Nephron progenitor cell (in vitro differentiated cells): ENCODE measurements at regions not wholly inside any gene's neighbourhood (a gene's known extent, or its start where the extent isn't known, plus 50 kb on each side); places are given as distances from the start of the nearest gene placed in this dataset.

Source experiments
- DNase-seq: peaks from one replicate; pipeline ENCODE4 v3.0.0; 2021
- H3K27ac Mint-ChIP-seq: 2 replicates; pipeline ENCODE4 v1.8.0; 2021; ENCODE audit warnings: mild to moderate bottlenecking, moderate library complexity, mixed read lengths
- H3K27me3 Mint-ChIP-seq: 2 replicates; pipeline ENCODE4 v1.8.0; 2021; ENCODE audit warnings: mild to moderate bottlenecking, low read depth, mixed read lengths; ENCODE audit not compliant: poor library complexity
- H3K36me3 Mint-ChIP-seq: 2 replicates; pipeline ENCODE4 v1.8.0; 2021; ENCODE audit warnings: low read depth, mixed read lengths
- H3K4me1 Mint-ChIP-seq: 2 replicates; pipeline ENCODE4 v1.8.0; 2021; ENCODE audit warnings: mixed read lengths
- H3K4me3 Mint-ChIP-seq: 2 replicates; pipeline ENCODE4 v1.8.0; 2021; ENCODE audit warnings: mild to moderate bottlenecking, moderate library complexity, mixed read lengths
- H3K9me3 Mint-ChIP-seq: 2 replicates; pipeline ENCODE4 v1.8.0; 2021; ENCODE audit warnings: mild to moderate bottlenecking, moderate library complexity, mixed read lengths
- TF ChIP-seq, protein P1 (sequence below): fragments of 200-600 bp; sonication (generic); IDR thresholded peaks from 2 replicates; pipeline ENCODE4 v1.5.0; 2021; ENCODE audit warnings: antibody characterized with exemption

DNA sequence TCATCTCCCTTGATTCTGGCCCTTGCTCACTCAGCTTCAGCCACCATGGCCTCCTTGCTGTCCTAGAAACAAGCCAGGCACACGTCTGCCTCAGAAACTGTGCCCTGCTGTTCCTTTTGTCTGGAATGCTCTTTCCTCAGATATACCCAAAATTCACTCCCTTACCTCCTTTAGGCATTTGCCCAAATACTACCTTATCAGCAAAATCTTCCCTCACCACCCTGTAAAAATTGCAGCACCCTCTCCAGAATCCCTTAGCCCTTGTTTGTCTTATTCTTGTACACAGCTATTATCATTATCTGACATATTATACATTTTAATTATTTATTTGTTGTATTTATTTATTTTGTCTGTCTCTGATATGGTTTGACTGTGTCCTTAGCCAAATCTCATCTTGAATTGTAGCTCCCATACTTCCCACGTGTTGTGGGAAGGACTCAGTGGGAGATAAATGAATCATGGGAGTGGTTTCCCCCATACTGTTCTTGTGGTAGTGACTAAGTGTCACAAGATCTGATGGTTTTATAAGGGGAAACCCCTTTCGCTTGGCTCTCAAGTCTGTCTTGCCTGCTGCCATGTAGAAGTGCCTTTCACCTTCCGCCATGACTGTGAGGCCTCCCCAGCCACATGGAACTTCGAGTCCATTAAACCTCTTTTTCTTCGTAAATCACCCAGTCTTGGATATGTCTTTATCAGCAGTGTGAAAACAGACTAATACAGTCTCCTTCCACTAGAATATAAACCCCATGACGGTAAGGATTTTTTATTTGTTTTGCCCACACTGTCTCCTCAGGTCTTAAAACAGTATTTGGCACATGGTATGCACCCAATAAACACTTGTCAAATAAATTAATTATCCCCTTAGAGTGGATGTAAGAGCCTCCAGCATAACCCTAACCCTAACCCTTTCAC, 60.0 kb upstream of the STT3B start:
- Mint-ChIP-seq H3K36me3 (no peaks in the 10 kb centered on the region), H3K4me3 (no peak overlapping the region), H3K4me1 (no peaks in the 10 kb centered on the region), H3K27me3 (peaks cover 5% of the 10 kb centered on the region), H3K9me3 (peaks cover 7% of the 10 kb centered on the region), H3K27ac (peak overlapping the region; percentile 1)
- TF ChIP-seq, protein P1, sequence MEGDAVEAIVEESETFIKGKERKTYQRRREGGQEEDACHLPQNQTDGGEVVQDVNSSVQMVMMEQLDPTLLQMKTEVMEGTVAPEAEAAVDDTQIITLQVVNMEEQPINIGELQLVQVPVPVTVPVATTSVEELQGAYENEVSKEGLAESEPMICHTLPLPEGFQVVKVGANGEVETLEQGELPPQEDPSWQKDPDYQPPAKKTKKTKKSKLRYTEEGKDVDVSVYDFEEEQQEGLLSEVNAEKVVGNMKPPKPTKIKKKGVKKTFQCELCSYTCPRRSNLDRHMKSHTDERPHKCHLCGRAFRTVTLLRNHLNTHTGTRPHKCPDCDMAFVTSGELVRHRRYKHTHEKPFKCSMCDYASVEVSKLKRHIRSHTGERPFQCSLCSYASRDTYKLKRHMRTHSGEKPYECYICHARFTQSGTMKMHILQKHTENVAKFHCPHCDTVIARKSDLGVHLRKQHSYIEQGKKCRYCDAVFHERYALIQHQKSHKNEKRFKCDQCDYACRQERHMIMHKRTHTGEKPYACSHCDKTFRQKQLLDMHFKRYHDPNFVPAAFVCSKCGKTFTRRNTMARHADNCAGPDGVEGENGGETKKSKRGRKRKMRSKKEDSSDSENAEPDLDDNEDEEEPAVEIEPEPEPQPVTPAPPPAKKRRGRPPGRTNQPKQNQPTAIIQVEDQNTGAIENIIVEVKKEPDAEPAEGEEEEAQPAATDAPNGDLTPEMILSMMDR: no peak
- DNase-seq: no peak

DNA sequence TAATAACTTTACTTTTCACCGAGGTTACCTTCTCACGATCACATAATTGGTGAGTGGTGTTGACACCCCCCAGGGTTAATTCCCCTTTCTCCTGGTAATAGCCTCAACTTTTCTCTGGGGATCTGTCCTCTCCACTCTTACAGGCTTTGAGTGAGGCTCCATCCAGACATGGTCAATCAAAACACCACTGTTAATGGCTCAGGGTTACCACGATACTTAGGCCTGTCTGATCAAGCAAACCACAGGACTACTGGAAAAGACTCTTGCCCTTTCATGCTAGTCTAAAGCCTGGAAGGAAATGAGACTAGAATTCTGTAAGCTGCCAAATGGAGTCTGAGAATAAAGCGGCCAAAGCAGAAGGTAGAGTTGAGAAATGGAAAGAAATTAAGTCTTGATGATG, 56.5 kb upstream of the STT3B start:
- Mint-ChIP-seq H3K4me3 (no peak overlapping the region), H3K4me1 (no peaks in the 10 kb centered on the region)
- no peak for DNase-seq

DNA sequence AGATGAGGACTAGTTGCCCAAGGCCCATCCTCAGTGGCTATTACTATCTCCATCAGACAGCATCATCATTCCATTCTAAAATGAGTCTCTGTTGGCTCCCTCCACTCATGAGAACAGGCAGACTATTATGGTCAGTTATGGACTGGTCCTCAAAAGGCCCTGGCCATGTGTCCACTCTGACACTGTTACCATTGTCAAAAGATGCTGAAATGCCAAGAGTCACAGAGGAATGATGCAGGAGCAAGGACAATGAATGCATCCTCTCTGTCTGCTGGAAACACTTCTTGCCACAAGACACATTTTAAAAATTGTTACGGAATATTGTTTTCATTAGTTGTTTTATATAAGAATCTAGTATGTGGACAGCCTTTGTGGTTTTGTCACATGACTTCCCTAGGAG, 53.3 kb upstream of the STT3B start:
- peaks cover 14% of the 10 kb centered on the region for H3K9me3 Mint-ChIP-seq
- DNase-seq: no peak
- TF ChIP-seq, protein P1: no peak
- H3K27ac Mint-ChIP-seq: no peak overlapping the region
- H3K4me3 Mint-ChIP-seq: no peak overlapping the region
- peaks cover 3% of the 10 kb centered on the region for H3K27me3 Mint-ChIP-seq
- H3K36me3 Mint-ChIP-seq: no peaks in the 10 kb centered on the region
- H3K4me1 Mint-ChIP-seq: no peaks in the 10 kb centered on the region

More for the DNA sequence above, 56.5 kb upstream of the STT3B start:
- peaks cover 9% of the 10 kb centered on the region for H3K27me3 Mint-ChIP-seq
- TF ChIP-seq, protein P1: no peak
- no peak overlapping the region for H3K27ac Mint-ChIP-seq
- H3K9me3 Mint-ChIP-seq: peaks cover 17% of the 10 kb centered on the region
- no peaks in the 10 kb centered on the region for H3K36me3 Mint-ChIP-seq

DNA sequence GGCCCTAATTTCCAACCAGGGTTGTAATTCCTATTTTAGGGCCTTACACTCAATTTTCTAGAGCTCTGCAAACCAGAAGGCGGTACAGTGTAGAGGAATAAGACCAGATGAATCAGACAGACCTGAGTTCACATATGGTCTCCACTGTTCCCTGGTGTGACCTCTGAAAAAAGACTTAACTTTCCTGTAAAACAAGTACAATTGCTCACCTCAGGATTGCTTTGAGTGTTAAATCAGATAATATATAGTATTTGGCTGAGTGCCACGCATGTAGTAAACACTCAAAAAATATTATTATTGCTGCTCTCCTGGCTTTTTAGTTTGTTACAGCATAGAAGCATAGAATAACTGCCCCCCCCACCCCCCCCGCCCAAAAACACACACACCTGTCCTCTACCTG, 51.0 kb upstream of the STT3B start:
- H3K4me1 Mint-ChIP-seq: peaks cover 5% of the 10 kb centered on the region
- H3K27ac Mint-ChIP-seq: no peak overlapping the region
- peaks cover 3% of the 10 kb centered on the region for H3K27me3 Mint-ChIP-seq
- H3K4me3 Mint-ChIP-seq: no peak overlapping the region
- no peaks in the 10 kb centered on the region for H3K36me3 Mint-ChIP-seq
- DNase-seq: no peak
- H3K9me3 Mint-ChIP-seq: peaks cover 14% of the 10 kb centered on the region
- TF ChIP-seq, protein P1: no peak

DNA sequence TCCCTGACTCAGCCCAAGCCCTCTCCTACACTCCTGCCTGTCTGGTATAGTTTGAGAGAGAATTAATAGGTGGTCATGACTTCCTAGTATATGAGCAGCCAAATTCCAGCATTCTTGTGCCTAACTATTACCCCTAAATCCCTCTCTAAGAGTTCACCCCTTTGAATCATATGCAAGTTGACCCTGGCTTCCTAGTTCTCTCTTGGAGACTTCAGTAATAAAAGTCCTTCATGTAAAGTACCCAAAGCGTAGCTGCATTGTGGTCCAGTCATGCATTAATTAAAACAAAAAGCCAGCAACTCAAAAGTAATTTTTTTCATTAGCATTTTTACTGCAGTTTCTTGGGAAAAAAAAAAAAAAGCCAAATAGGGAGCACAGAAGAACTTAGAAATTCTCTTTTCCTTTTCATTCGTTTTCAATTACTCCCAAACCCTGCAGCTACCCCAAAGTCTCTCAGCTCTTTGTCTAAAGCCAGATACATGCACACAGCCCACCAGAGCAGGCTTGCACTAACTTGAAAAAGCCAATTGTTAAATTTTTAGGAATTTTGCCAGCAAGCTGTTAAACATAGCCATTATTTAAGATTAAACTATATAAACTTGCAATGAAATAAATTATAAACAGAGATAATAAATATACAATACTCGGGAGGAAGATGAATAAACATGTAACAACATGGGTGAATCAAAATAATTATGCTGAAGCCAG, 50.1 kb upstream of the STT3B start:
- peaks cover 3% of the 10 kb centered on the region for H3K27me3 Mint-ChIP-seq
- peaks cover 14% of the 10 kb centered on the region for H3K9me3 Mint-ChIP-seq
- no peak overlapping the region for H3K4me3 Mint-ChIP-seq
- no peak for DNase-seq
- H3K36me3 Mint-ChIP-seq: no peaks in the 10 kb centered on the region
- no peak overlapping the region for H3K27ac Mint-ChIP-seq
- TF ChIP-seq, protein P1: no peak
- peaks cover 5% of the 10 kb centered on the region for H3K4me1 Mint-ChIP-seq
